Stomach (tissue), 8 donors: ENCODE measurements at regions not wholly inside any gene's neighbourhood (a gene's known extent, or its start where the extent isn't known, plus 50 kb on each side); places are given as distances from the start of the nearest gene placed in this dataset.

Experiments
- DNase-seq, 2 donors: peaks; one replicate each; pipeline versions ENCODE4 v3.0.0 to v3.0.0-alpha.2; 2013 to 2019
- H3K27ac ChIP-seq, 5 donors: fragments of 200-600 bp in 4 of 5; sonication (generic) in 4 of 5; one replicate each; pipeline ENCODE4 v1.5.1; 2013 to 2019; ENCODE audit warnings: mild to moderate bottlenecking in 1 of 5, moderate library complexity in 1 of 5
- H3K27me3 ChIP-seq, 3 donors: fragments of 200-600 bp; sonication (generic); one replicate each; pipeline ENCODE4 v1.5.1; 2017 to 2019; ENCODE audit warnings: mixed run types in 1 of 3
- H3K36me3 ChIP-seq, 4 donors: fragments of 200-600 bp; sonication (generic); 1 replicate in 3 of 4; 2 replicates in 1 of 4; pipeline ENCODE4 v1.5.1; 2016 to 2019
- H3K4me1 ChIP-seq, 4 donors: fragments of 200-600 bp; sonication (generic); one replicate each; pipeline ENCODE4 v1.5.1; 2016 to 2019
- H3K4me3 ChIP-seq, 4 donors: fragments of 200-600 bp; sonication (generic) in 3 of 4; one replicate each; pipeline ENCODE4 v1.5.1; 2016 to 2019; ENCODE audit warnings: mild to moderate bottlenecking in 1 of 4
- H3K9me3 ChIP-seq, 4 donors: fragments of 200-600 bp; sonication (generic); one replicate each; pipeline ENCODE4 v1.5.1; 2016 to 2019
- EP300 ChIP-seq: sonication (generic); formaldehyde crosslinking; IDR thresholded peaks from one replicate; pipeline ENCODE4 v1.6.1; 2017; ENCODE audit warnings: antibody characterized with exemption
- POLR2A ChIP-seq, 4 donors: fragments of 450-650 bp; IDR thresholded peaks; one replicate each; pipeline ENCODE4 v1.6.1; 2016; ENCODE audit warnings: antibody characterized with exemption in 4 of 4, control low read depth in 2 of 4, mild to moderate bottlenecking in 1 of 4, moderate library complexity in 1 of 4
- POLR2AphosphoS5 ChIP-seq, 3 donors: sonication (generic); formaldehyde crosslinking; IDR thresholded peaks; one replicate each; pipeline ENCODE4 v1.6.1; 2016; ENCODE audit warnings: antibody characterized with exemption in 3 of 3
- WGBS, 5 donors: extraction: QIAGEN DNeasy Blood & Tissue Kit in 3 of 5; methylation state at CpG; one replicate each; pipeline versions ENCODE4 v1.1.5 to v1.1.7; 2013 to 2018; 5-methylcytosine and 5-hydroxymethylcytosine counted together
- intact Hi-C: fragments of 100-400 bp; cut with DNase I; formaldehyde crosslinking; loops from one replicate; pipeline ENCODE4 v1.15.1; 2023; ENCODE audit warnings: low total_unique reads
- TF ChIP-seq, protein P1 (sequence below), 7 experiments: fragments of 450-650 bp in 4 of 7; fragments of 200-600 bp in 3 of 7; sonication (generic) in 3 of 7; IDR thresholded peaks; one replicate each; pipeline ENCODE4 v1.5.1; 2016 to 2019; ENCODE audit warnings: antibody characterized with exemption in 7 of 7, control low read depth in 2 of 7, mild to moderate bottlenecking in 1 of 7
- donor health status: healthy with polysubstance abuse.
- donor health status: Bipolar disorder and iron deficiency.
- donor health status: healthy.

DNA sequence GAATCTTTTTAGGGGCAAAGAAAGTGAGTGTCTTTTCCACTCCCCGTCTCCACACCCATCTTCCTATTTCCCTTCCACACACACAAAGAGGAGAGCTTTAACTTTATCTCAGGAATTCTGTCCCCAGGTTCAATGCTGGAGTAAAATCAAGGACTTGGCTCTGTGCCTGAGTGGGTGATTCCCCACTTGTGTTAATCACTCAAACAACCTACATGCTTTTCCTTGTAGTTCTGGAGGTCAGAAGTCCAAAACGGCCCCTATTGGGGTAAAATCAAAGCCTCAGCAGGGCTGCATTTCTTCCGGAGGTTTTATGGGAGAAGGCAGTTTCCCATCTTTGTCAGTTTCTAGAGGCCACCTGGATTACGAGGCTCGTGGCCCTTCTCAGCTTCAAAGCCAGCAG is 422.3 kb upstream of the RBFOX1 start:
- Histone ChIP-seq H3K9me3 (peaks cover 0 to 16% (median 8%) of the 10 kb centered on the region in 4 donors), H3K4me1 (no peaks in the 10 kb centered on the region), H3K4me3 (no peak overlapping the region), H3K36me3 (no peaks in the 10 kb centered on the region), H3K27me3 (no peaks in the 10 kb centered on the region), H3K27ac (no peak overlapping the region)
- 34 to 64% (median 46%) methylated on average over 5 of the region's 5 CpGs for WGBS, 5 donors
- no peak for DNase-seq
- intact Hi-C loops = no loop called here
- TF ChIP-seq POLR2A (IDR thresholded peaks at IDR 0.05) = no peak

DNA sequence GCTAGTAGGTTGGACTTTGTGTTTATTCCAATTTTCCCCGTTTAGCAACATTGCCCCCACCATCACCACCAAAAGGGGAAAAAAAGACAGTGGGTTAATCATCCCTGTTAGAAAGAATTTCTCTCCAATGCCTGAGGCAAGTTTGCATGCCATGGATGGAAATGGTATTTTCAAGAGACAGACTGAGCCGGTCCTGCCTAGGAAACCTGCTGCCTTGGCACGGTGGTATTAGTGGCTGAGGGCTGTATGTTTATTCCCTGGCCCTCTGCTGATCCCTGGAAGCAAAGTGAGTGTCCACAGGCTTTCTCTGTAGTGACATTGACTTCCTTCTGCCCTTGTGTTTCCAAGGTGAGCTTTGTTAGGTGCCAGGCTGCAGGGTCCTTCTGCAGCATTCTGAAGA is 427.0 kb upstream of the RBFOX1 start:
- Histone ChIP-seq H3K27ac (no peak overlapping the region), H3K27me3 (no peaks in the 10 kb centered on the region), H3K4me1 (no peaks in the 10 kb centered on the region), H3K9me3 (peaks cover 0 to 21% (median 4%) of the 10 kb centered on the region in 4 donors), H3K36me3 (no peaks in the 10 kb centered on the region), H3K4me3 (no peak overlapping the region)
- 56 to 72% (median 60%) methylated on average over 3 of the region's 3 CpGs for WGBS, 5 donors
- intact Hi-C loops = no loop called here
- no peak for DNase-seq
- no peak for TF ChIP-seq EP300
- no peak for TF ChIP-seq POLR2A (IDR thresholded peaks at IDR 0.05)
- TF ChIP-seq POLR2AphosphoS5 (IDR thresholded peaks at IDR 0.05) = no peak
- TF ChIP-seq, protein P1, sequence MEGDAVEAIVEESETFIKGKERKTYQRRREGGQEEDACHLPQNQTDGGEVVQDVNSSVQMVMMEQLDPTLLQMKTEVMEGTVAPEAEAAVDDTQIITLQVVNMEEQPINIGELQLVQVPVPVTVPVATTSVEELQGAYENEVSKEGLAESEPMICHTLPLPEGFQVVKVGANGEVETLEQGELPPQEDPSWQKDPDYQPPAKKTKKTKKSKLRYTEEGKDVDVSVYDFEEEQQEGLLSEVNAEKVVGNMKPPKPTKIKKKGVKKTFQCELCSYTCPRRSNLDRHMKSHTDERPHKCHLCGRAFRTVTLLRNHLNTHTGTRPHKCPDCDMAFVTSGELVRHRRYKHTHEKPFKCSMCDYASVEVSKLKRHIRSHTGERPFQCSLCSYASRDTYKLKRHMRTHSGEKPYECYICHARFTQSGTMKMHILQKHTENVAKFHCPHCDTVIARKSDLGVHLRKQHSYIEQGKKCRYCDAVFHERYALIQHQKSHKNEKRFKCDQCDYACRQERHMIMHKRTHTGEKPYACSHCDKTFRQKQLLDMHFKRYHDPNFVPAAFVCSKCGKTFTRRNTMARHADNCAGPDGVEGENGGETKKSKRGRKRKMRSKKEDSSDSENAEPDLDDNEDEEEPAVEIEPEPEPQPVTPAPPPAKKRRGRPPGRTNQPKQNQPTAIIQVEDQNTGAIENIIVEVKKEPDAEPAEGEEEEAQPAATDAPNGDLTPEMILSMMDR (IDR thresholded peaks at IDR 0.05) = no peak

DNA sequence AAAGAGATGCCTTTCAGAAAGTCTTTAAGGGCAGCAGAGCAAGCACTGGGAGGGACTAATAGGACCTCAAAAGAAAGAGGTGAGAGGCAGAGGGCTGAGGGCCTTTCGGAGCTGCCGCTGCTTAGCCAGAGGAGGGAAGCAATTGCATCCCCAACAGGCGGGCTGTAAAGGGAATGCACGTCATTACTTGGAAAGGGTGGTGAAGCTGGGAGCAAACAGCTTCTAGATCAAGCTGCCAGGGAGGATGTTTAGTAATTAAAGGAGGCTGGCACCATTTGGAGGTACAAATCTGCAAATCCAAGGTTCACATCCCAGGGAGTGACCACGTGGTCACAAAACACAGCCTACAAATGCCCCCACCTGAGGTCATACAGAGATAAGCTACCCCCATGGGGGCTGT is 429.0 kb upstream of the RBFOX1 start:
- Histone ChIP-seq H3K4me3 (no peak overlapping the region), H3K4me1 (no peaks in the 10 kb centered on the region), H3K36me3 (no peaks in the 10 kb centered on the region), H3K27ac (no peak overlapping the region), H3K9me3 (peaks cover 0 to 14% (median 0%) of the 10 kb centered on the region in 4 donors), H3K27me3 (no peaks in the 10 kb centered on the region)
- no peak for DNase-seq
- TF ChIP-seq, protein P1 (IDR thresholded peaks at IDR 0.05) = no peak
- WGBS, 5 donors = 56 to 79% (median 72%) methylated on average over 5 of the region's 5 CpGs
- intact Hi-C loops = no loop called here

DNA sequence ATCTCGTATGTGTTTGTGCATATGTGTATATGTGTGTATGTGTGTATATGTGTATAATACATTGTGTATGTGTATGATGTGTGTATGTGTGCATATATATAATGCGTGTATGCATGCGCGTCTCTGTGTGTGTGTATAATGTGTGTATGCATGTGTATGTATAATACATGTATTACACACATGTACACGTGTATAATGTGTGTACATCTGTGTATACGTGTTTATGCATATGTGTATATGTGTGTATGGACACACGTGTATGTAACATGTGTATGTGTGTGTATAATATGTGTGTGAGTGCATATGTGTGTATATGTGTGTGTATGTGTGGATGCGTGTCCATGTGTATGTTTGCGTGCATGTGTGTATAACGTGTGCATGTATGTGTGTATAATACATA is 433.7 kb upstream of the RBFOX1 start:
- Histone ChIP-seq H3K36me3 (no peaks in the 10 kb centered on the region), H3K4me1 (no peaks in the 10 kb centered on the region), H3K27ac (no peak overlapping the region), H3K9me3 (peaks cover 0 to 10% (median 0%) of the 10 kb centered on the region in 4 donors), H3K4me3 (no peak overlapping the region), H3K27me3 (no peaks in the 10 kb centered on the region)
- 76 to 89% (median 86%) methylated on average over 10 of the region's 10 CpGs for WGBS, 5 donors
- TF ChIP-seq, protein P1 (IDR thresholded peaks at IDR 0.05) = no peak
- no peak for TF ChIP-seq POLR2AphosphoS5 (IDR thresholded peaks at IDR 0.05)
- no peak for TF ChIP-seq POLR2A (IDR thresholded peaks at IDR 0.05)
- no peak for TF ChIP-seq EP300
- DNase-seq = no peak
- intact Hi-C loops = no loop called here

DNA sequence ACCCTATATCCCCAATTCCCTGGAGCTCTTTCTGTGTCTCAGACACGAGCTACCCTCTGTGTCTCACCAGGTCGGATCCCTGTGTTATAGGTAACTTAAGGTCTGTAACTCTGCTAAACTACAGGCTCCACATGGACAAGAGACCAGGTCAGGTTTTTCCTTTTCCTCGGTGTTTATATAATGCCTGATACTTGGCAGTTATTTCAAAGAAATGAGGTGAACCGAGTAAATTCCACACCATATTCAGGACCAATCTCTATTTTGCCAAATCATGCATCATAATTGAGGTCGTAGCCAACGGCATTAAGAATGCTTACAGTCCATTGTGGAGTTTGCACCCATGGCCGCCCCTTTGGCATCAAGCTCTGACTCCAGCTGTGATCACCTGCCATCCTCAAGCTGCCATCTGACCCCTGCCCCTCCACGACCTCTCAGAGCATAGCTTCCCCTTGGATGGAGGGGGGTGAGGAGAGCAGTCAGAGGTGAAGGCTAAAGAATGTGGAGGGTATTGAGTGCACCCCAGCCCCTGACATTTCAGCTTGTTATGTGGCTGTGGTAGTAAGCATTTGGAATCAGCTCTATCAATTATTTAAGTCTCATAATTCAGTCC is 434.7 kb upstream of the RBFOX1 start:
- no peak for DNase-seq
- Histone ChIP-seq H3K9me3 (peaks cover 0 to 10% (median 0%) of the 10 kb centered on the region in 4 donors), H3K27ac (no peak overlapping the region), H3K4me1 (no peaks in the 10 kb centered on the region), H3K27me3 (no peaks in the 10 kb centered on the region), H3K36me3 (no peaks in the 10 kb centered on the region), H3K4me3 (no peak overlapping the region)
- WGBS, 5 donors = 54 to 67% (median 62%) methylated on average over 8 of the region's 8 CpGs
- TF ChIP-seq, protein P1 (IDR thresholded peaks at IDR 0.05) = no peak
- no peak for TF ChIP-seq POLR2AphosphoS5 (IDR thresholded peaks at IDR 0.05)
- TF ChIP-seq EP300 = no peak
- no peak for TF ChIP-seq POLR2A (IDR thresholded peaks at IDR 0.05)
- intact Hi-C loops = no loop called here
